Erythroblast (primary cell): ENCODE measurements at regions not wholly inside any gene's neighbourhood (a gene's known extent, or its start where the extent isn't known, plus 50 kb on each side); places are given as distances from the start of the nearest gene placed in this dataset.

Source experiments
- GATA1 ChIP-seq: IDR thresholded peaks from 2 replicates; pipeline ENCODE4 v1.6.1; 2011; ENCODE audit warnings: low read depth, mild to moderate bottlenecking, control low read depth, low read length, moderate library complexity
- POLR2A ChIP-seq: IDR thresholded peaks from 2 replicates; pipeline ENCODE4 v1.6.1; 2011; ENCODE audit warnings: mild to moderate bottlenecking, low read length

GRCh38 chr20:56793916-56794315, 164.8 kb downstream of the TFAP2C start:
- TF ChIP-seq POLR2A (no peak), GATA1 (no peak)
